ENCODE measurements at regions not wholly inside any gene's neighbourhood (a gene's known extent, or its start where the extent isn't known, plus 50 kb on each side); places are given as distances from the start of the nearest gene placed in this dataset.

DNA sequence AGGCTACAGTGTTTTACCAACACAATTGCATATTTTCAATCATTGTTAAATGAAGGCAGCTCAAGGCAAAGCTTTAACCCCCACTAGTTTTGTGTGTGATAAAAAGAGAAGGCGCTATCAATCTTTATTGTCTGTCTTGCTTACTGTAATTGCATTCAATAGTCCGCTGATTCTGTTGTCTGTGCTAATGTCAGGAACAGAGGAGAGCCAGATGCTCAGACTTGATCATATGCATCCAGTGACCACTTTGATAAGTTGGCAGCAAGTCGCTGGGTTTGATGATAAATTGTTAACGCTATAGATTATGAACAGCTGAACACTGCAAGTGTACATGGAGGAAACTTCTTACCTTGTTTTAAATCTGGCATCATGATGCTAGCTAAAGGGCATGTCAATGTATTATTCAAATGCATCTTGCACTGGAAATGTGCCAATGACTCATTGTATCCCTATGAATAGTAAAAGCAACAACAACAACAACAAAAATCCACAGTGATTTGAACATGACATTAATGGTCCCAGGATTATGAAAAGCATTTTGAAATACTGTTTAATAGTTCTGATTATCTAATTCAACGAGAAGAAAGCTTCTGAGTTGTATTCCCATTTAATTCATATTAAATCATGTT is 423.5 kb upstream of the FANCL start:
- BruUV-seq (replicated peaks): no TSS peak
- intact Hi-C loops (cut with micrococcal nuclease; ENCODE audit: unreplicated experiment): no loop called here
- Mint-ChIP-seq H3K27ac (ENCODE audit: unreplicated experiment) (no peak overlapping the region), H3K4me3 (ENCODE audit: low read depth, unreplicated experiment) (no peak overlapping the region), H3K4me1 (ENCODE audit: low read depth, unreplicated experiment) (peaks cover 10% of the 10 kb centered on the region), H3K9me3 (ENCODE audit: low read depth, unreplicated experiment) (peaks cover 3% of the 10 kb centered on the region), H3K36me3 (ENCODE audit: insufficient read depth, unreplicated experiment) (no peaks in the 10 kb centered on the region), H3K27me3 (ENCODE audit: unreplicated experiment) (no peaks in the 10 kb centered on the region)
- DNase-seq: no peak
- CTCF ChIA-PET: no interaction called here
- no peak for TF ChIP-seq CTCF (IDR thresholded peaks at IDR 0.05; ENCODE audit: unreplicated experiment)

DNA sequence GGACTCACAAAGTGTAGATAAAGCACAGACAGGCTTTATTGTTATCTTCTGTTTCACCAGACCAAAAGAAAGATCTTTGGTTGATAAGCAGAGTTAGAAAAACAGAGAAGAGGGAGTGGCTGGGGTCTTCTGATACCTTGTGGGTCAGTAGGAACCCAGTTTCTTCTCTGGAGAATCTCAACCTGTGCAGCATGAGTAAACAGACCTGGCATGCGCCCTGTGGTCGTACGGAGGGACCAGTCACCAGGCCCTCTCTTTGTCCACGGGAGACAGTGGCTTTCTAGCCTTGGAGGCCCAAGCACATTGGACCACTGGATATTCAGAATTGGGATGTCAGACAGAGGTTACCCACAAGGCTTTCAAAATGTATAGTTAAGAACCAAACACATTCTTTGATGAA is 418.9 kb upstream of the FANCL start:
- no peaks in the 10 kb centered on the region for H3K27me3 Mint-ChIP-seq (ENCODE audit: unreplicated experiment)
- TF ChIP-seq CTCF (IDR thresholded peaks at IDR 0.05; ENCODE audit: unreplicated experiment): no peak
- H3K36me3 Mint-ChIP-seq (ENCODE audit: insufficient read depth, unreplicated experiment): no peaks in the 10 kb centered on the region
- CTCF ChIA-PET: no interaction called here
- intact Hi-C loops (cut with micrococcal nuclease; ENCODE audit: unreplicated experiment): no loop called here
- no peak for DNase-seq
- H3K4me1 Mint-ChIP-seq (ENCODE audit: low read depth, unreplicated experiment): no peaks in the 10 kb centered on the region
- H3K4me3 Mint-ChIP-seq (ENCODE audit: low read depth, unreplicated experiment): no peak overlapping the region
- H3K27ac Mint-ChIP-seq (ENCODE audit: unreplicated experiment): no peak overlapping the region
- no peaks in the 10 kb centered on the region for H3K9me3 Mint-ChIP-seq (ENCODE audit: low read depth, unreplicated experiment)
- BruUV-seq (replicated peaks): no TSS peak

- intact Hi-C loops (cut with micrococcal nuclease; ENCODE audit: unreplicated experiment): no loop called here
- H3K9me3 Mint-ChIP-seq (ENCODE audit: low read depth, unreplicated experiment): no peaks in the 10 kb centered on the region
Observed at GRCh38 chr2:58655152-58655551, 414.0 kb upstream of the FANCL start.

GRCh38 chr2:58651930-58652329 is 410.8 kb upstream of the FANCL start:
- no peak for TF ChIP-seq CTCF (IDR thresholded peaks at IDR 0.05; ENCODE audit: unreplicated experiment)
- no peaks in the 10 kb centered on the region for H3K9me3 Mint-ChIP-seq (ENCODE audit: low read depth, unreplicated experiment)
- no peaks in the 10 kb centered on the region for H3K36me3 Mint-ChIP-seq (ENCODE audit: insufficient read depth, unreplicated experiment)
- no peak for DNase-seq
- H3K27ac Mint-ChIP-seq (ENCODE audit: unreplicated experiment): no peak overlapping the region
- no peaks in the 10 kb centered on the region for H3K4me1 Mint-ChIP-seq (ENCODE audit: low read depth, unreplicated experiment)
- H3K4me3 Mint-ChIP-seq (ENCODE audit: low read depth, unreplicated experiment): no peak overlapping the region
- H3K27me3 Mint-ChIP-seq (ENCODE audit: unreplicated experiment): no peaks in the 10 kb centered on the region
- intact Hi-C loops (cut with micrococcal nuclease; ENCODE audit: unreplicated experiment): no loop called here
- BruUV-seq (replicated peaks): no TSS peak
- CTCF ChIA-PET: interaction anchor here (0.5 kb wide), 1 partner anchor 83 kb away, joined by 5 read pairs; no protein-coding TSS in a partner anchor

More at GRCh38 chr2:58655152-58655551, 414.0 kb upstream of the FANCL start:
- CTCF ChIA-PET: no interaction called here
- no peak for TF ChIP-seq CTCF (IDR thresholded peaks at IDR 0.05; ENCODE audit: unreplicated experiment)
- no TSS peak for BruUV-seq (replicated peaks)
- no peaks in the 10 kb centered on the region for H3K36me3 Mint-ChIP-seq (ENCODE audit: insufficient read depth, unreplicated experiment)
- DNase-seq: no peak
- no peaks in the 10 kb centered on the region for H3K4me1 Mint-ChIP-seq (ENCODE audit: low read depth, unreplicated experiment)
- no peak overlapping the region for H3K4me3 Mint-ChIP-seq (ENCODE audit: low read depth, unreplicated experiment)
- no peak overlapping the region for H3K27ac Mint-ChIP-seq (ENCODE audit: unreplicated experiment)
- H3K27me3 Mint-ChIP-seq (ENCODE audit: unreplicated experiment): no peaks in the 10 kb centered on the region

All from Calu3 (cell line).